Breast epithelium (tissue), 3 donors: ENCODE measurements at regions not wholly inside any gene's neighbourhood (a gene's known extent, or its start where the extent isn't known, plus 50 kb on each side); places are given as distances from the start of the nearest gene placed in this dataset.

ENCODE experiments used
- POLR2AphosphoS5 ChIP-seq, 3 donors: sonication (generic); formaldehyde crosslinking; IDR thresholded peaks; one replicate each; pipeline ENCODE4 v1.6.1; 2017; ENCODE audit warnings: antibody characterized with exemption in 3 of 3
- TF ChIP-seq, protein P1 (sequence below), 3 donors: fragments of 450-650 bp; IDR thresholded peaks; one replicate each; pipeline ENCODE4 v1.5.1; 2016 to 2017; ENCODE audit warnings: antibody characterized with exemption in 3 of 3, mild to moderate bottlenecking in 3 of 3, moderate library complexity in 3 of 3

DNA sequence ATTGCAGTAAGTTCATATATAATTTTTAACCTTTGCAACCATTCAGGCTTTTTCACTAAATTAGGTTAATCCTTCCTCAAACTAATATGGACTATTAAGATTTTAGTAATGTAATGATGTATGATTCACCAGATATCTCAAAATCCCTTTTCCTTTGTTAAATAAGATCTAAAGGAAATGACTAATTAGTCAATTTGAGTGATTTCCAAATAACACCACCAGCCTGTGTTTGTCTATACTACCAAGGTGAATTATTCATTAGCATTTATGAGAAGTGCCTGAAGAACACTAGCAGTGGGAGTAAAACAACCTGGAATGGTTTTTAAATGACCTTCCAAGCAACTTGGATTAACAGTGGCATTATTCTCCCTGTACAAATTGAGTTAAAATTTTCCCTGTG, 670.6 kb upstream of the PKN2 start:
- TF ChIP-seq, protein P1, sequence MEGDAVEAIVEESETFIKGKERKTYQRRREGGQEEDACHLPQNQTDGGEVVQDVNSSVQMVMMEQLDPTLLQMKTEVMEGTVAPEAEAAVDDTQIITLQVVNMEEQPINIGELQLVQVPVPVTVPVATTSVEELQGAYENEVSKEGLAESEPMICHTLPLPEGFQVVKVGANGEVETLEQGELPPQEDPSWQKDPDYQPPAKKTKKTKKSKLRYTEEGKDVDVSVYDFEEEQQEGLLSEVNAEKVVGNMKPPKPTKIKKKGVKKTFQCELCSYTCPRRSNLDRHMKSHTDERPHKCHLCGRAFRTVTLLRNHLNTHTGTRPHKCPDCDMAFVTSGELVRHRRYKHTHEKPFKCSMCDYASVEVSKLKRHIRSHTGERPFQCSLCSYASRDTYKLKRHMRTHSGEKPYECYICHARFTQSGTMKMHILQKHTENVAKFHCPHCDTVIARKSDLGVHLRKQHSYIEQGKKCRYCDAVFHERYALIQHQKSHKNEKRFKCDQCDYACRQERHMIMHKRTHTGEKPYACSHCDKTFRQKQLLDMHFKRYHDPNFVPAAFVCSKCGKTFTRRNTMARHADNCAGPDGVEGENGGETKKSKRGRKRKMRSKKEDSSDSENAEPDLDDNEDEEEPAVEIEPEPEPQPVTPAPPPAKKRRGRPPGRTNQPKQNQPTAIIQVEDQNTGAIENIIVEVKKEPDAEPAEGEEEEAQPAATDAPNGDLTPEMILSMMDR (IDR thresholded peaks at IDR 0.05): no peak
- no peak for TF ChIP-seq POLR2AphosphoS5 (IDR thresholded peaks at IDR 0.05)
